ENCODE measurements at regions not wholly inside any gene's neighbourhood (a gene's known extent, or its start where the extent isn't known, plus 50 kb on each side); places are given as distances from the start of the nearest gene placed in this dataset.

DNA sequence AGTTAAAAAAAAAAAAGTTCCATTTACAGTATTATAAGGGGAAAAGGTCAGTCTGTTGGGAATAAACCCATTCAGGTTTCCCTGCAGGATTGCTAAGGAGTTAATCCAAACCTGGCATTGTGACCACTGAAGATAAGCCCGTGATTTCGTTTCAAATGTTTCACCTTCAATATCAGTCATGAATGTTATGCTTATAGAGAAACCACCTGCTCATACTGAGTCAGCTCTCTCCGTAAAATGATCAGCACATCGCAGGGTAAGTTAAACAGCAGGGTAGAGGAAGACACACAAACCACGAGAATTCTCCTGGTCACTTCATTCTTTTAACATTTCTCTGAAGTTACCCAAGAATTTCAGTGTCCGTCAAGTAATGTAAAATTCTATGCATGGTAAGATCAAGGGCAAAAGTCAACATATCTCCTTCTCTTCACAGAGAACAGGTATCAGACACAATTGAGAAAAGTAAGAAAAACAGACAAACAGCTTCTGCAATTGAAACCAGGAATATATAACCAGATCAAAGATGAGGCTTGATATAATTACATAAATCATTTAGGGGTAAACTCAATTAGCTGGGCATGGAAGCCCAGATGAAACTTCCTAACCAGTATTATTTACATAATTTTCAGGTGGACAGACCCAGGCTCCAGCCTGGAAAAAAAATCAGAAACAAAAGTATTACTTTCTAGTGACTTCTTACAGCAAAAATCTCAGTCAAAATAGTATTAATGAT, 67.6 kb upstream of the ARHGEF3 start:
- Mint-ChIP-seq H3K9me3 (no peaks in the 10 kb centered on the region), H3K4me1 (ENCODE audit: low read depth) (peaks cover 65% of the 10 kb centered on the region), H3K27me3 (ENCODE audit: low read depth) (no peaks in the 10 kb centered on the region), H3K4me3 (peak overlapping the region; percentile 63), H3K36me3 (ENCODE audit: low read depth) (peaks cover 2% of the 10 kb centered on the region), H3K27ac (peak overlapping the region; percentile 54)
- intact Hi-C loops (cut with micrococcal nuclease), result loop anchor here (1.0 kb wide), 1 partner anchor 9 kb away; no protein-coding TSS in a partner anchor
- CTCF ChIA-PET, result interaction anchor here (1.0 to 1.1 kb wide), 3 partner anchors 9 to 21 kb away, joined by 3 to 5 read pairs (median 4); no protein-coding TSS in a partner anchor
- DNase-seq, result no peak

DNA sequence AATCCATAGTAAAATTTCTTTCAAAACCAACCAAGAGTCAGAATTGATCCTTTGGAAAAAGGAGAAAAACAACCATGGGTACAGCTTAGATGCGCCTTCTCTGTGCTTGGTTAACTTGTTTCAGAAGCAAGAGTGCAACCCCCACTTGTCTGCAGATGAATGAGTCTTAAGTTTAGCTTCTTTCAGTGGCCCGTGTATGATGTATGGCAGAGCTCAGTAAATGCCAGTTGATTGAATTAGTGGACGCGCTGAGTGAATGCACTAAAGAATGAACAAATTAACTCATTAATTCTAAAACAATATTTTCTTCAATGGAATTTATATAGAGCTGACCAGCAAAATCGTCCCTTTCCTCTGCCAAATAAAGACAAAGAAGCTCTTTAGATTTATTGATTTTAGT, 67.0 kb upstream of the ARHGEF3 start:
- H3K4me1 Mint-ChIP-seq (ENCODE audit: low read depth), result peaks cover 65% of the 10 kb centered on the region
- H3K9me3 Mint-ChIP-seq, result no peaks in the 10 kb centered on the region
- no peak overlapping the region for H3K27ac Mint-ChIP-seq
- H3K4me3 Mint-ChIP-seq, result no peak overlapping the region
- no peak for DNase-seq
- no peaks in the 10 kb centered on the region for H3K27me3 Mint-ChIP-seq (ENCODE audit: low read depth)
- H3K36me3 Mint-ChIP-seq (ENCODE audit: low read depth), result peaks cover 2% of the 10 kb centered on the region
- CTCF ChIA-PET, result interaction anchor here (0.5 to 1.1 kb wide), 4 partner anchors 10 to 67 kb away, joined by 3 to 5 read pairs (median 4); partner anchors contain the start of gene ARHGEF3
- intact Hi-C loops (cut with micrococcal nuclease), result loop anchor here (1.0 kb wide), 1 partner anchor 10 kb away; no protein-coding TSS in a partner anchor

DNA sequence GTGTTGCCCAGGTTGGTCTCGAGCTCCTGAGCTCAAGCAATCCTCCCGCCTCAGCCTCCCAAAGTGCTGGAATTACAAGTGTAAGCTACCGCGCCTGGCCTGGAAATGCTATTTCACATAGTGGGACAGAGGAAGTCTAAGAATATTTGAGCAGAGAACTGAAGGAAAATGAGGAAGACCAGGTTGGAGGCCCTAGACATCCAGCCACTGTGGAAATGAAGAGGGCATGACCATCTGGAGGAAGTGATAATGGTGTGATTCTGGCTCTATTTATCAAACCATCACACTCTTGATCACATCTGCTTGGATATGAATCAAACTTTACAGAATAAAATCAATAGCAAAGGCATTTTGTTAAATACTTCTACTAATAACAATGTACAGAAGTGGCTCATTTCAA, 65.9 kb upstream of the ARHGEF3 start:
- no peaks in the 10 kb centered on the region for H3K36me3 Mint-ChIP-seq (ENCODE audit: low read depth)
- intact Hi-C loops (cut with micrococcal nuclease), result no loop called here
- H3K9me3 Mint-ChIP-seq, result no peaks in the 10 kb centered on the region
- no peaks in the 10 kb centered on the region for H3K27me3 Mint-ChIP-seq (ENCODE audit: low read depth)
- DNase-seq, result no peak
- no peak overlapping the region for H3K4me3 Mint-ChIP-seq
- CTCF ChIA-PET, result interaction anchor here (0.5 to 0.7 kb wide), 2 partner anchors 9 to 62 kb away, joined by 4 read pairs; no protein-coding TSS in a partner anchor
- H3K4me1 Mint-ChIP-seq (ENCODE audit: low read depth), result peaks cover 70% of the 10 kb centered on the region
- H3K27ac Mint-ChIP-seq, result no peak overlapping the region

DNA sequence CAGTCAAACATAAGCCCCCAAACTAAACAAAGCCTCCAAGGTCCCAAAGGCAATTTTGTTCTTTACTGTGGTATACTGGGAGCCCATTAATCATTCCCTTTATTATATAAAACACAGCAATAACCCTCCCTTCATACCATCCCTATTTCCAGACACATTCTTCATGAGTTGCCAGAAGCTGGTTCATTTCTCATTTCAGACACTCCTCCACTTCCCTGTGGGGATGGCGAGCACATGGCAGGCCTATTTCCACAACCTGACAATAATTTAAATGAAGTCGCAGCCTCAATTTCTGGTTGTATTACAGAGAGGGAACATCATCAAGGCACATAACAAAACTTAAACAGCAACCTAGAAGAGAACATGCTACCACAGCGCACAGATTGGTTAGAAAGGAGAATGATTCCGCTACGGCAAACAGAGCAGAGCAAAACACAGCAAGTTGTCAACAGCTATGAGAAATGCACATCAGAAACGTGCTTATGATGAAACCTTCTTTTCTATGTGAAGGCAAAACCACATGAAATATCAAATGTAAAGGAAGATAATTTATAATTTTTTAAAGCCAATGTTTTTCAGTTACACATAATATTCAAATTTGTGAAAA, 63.3 kb upstream of the ARHGEF3 start:
- H3K4me3 Mint-ChIP-seq, result no peak overlapping the region

DNA sequence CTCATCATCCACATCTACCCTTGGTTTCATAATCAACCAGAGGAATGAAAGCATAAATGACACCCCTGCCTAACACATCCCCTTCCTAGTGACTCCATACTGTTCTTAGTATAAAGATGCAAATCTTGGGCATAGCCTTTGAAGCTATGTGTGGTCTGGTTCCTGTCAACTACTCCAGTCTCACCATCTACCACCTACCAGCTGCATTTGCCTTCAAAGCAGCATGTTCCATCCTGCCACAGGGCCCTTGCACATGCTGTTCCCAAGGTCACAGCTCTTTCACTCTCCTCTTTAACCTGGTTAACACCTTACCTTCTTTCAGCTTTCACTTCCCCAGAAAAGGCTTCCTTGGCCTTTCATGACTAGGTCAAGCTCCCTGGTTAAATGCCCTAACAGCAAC, 62.3 kb upstream of the ARHGEF3 start:
- Mint-ChIP-seq H3K27me3 (ENCODE audit: low read depth) (no peaks in the 10 kb centered on the region), H3K27ac (peak overlapping the region; percentile 76), H3K4me1 (ENCODE audit: low read depth) (peaks cover 77% of the 10 kb centered on the region), H3K36me3 (ENCODE audit: low read depth) (no peaks in the 10 kb centered on the region), H3K4me3 (no peak overlapping the region), H3K9me3 (no peaks in the 10 kb centered on the region)
- CTCF ChIA-PET, result interaction anchor here (0.7 to 2.1 kb wide), 11 partner anchors 14 to 162 kb away, joined by 3 to 7 read pairs (median 3); partner anchors contain the start of gene ARHGEF3
- intact Hi-C loops (cut with micrococcal nuclease), result loop anchor here (1.0 kb wide), 6 partner anchors 14 to 111 kb away; no protein-coding TSS in a partner anchor
- DNase-seq, result peak; percentile 86

More for the DNA sequence above, 63.3 kb upstream of the ARHGEF3 start:
- H3K36me3 Mint-ChIP-seq (ENCODE audit: low read depth), result no peaks in the 10 kb centered on the region
- DNase-seq, result no peak
- H3K27ac Mint-ChIP-seq, result peak overlapping the region; percentile 56
- no peaks in the 10 kb centered on the region for H3K27me3 Mint-ChIP-seq (ENCODE audit: low read depth)
- H3K9me3 Mint-ChIP-seq, result no peaks in the 10 kb centered on the region
- H3K4me1 Mint-ChIP-seq (ENCODE audit: low read depth), result peaks cover 84% of the 10 kb centered on the region
- CTCF ChIA-PET, result interaction anchor here (1.1 to 2.1 kb wide), 5 partner anchors 13 to 163 kb away, joined by 3 to 7 read pairs (median 4); no protein-coding TSS in a partner anchor
- intact Hi-C loops (cut with micrococcal nuclease), result loop anchor here (1.0 kb wide), 6 partner anchors 13 to 112 kb away; no protein-coding TSS in a partner anchor

DNA sequence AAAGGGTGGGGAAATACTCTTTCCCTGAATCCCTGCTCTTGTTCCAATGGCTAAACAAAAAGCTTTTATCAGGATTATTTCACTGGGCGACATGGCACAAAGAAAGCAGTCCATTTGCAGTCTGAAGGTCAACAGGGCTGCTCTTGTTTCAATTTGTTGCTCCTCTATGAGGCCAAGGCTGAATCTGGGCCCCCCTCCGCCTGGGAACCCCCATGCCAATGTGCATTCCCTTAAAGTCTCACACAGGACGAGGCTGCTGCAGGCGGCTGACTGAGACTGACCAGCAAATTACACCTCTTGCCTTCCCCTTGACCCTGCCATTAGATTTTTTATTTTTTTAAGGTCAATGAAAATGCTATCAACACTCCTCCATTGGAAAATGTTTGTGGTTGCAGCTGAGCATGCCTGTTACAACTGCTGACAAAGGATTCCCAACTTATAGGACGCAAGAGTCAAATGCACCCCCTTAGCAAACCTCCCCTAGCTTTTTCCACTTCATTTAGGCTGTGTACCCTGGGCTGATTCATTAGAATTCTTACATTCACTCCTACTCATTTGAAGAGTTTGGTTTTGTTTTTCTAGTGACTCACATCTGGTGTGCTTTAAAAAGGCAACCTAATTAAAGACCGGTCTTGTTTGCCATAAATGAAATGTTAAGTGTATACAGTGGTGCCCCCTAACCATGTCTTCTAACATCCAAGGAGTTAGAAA, 60.8 kb upstream of the ARHGEF3 start:
- Mint-ChIP-seq H3K27me3 (ENCODE audit: low read depth) (no peaks in the 10 kb centered on the region), H3K36me3 (ENCODE audit: low read depth) (no peaks in the 10 kb centered on the region)
- CTCF ChIA-PET, result interaction anchor here (1.1 to 2.1 kb wide), 4 partner anchors 23 to 62 kb away, joined by 3 to 6 read pairs (median 4); no protein-coding TSS in a partner anchor

DNA sequence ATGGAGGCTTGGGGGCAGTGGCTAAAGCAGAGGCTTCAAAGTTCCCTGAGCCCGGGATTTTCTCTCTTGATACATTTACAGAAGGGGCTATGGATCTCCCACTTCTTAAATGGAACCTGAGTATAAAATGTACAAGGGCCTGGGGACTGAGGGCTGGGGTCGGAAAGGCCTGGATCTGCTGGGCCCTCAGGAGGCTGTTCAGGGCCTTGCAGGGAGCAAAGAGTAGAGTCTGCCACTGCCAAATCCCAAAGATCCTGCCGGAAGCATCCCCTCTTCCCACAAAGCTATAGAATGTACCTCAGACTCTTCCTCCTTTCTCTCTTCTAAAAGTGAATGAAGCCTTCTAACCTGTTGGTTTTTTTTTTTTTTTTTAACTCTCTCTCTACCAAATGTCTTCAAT, 59.8 kb upstream of the ARHGEF3 start:
- Mint-ChIP-seq H3K9me3 (no peaks in the 10 kb centered on the region), H3K27ac (no peak overlapping the region), H3K27me3 (ENCODE audit: low read depth) (no peaks in the 10 kb centered on the region), H3K4me1 (ENCODE audit: low read depth) (peaks cover 73% of the 10 kb centered on the region), H3K36me3 (ENCODE audit: low read depth) (no peaks in the 10 kb centered on the region), H3K4me3 (no peak overlapping the region)
- CTCF ChIA-PET, result interaction anchor here (0.6 to 2.1 kb wide), 6 partner anchors 22 to 127 kb away, joined by 3 to 10 read pairs (median 3); partner anchors contain the start of gene ARHGEF3
- no peak for DNase-seq
- intact Hi-C loops (cut with micrococcal nuclease), result no loop called here

More for the DNA sequence above, 60.8 kb upstream of the ARHGEF3 start:
- Mint-ChIP-seq H3K4me1 (ENCODE audit: low read depth) (peaks cover 73% of the 10 kb centered on the region), H3K4me3 (no peak overlapping the region), H3K9me3 (no peaks in the 10 kb centered on the region), H3K27ac (peak overlapping the region; percentile 76)
- intact Hi-C loops (cut with micrococcal nuclease), result loop anchor here (1.0 kb wide), 3 partner anchors 72 to 118 kb away; no protein-coding TSS in a partner anchor
- DNase-seq, result peak; percentile 46

DNA sequence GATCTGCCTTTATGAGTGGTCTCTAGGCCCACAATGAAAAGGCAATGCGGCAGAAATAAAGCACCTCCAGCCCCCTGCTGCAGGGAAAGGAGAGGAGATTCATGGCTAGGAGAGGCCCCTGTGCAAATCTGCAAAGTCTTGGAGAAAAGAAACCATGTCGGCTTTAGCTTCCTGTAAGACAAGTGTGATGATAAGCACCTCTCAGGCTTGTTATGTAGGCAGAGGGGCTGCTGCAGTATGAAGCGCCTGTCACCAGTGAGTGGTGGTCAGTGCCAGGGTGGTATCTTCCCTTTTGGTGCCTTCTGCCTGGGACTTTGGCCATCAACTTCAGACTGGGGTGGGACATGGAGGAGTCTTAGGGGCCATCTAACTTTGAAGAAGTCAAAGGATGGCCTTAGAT, 59.2 kb upstream of the ARHGEF3 start:
- Mint-ChIP-seq H3K4me1 (ENCODE audit: low read depth) (peaks cover 73% of the 10 kb centered on the region), H3K9me3 (no peaks in the 10 kb centered on the region), H3K27me3 (ENCODE audit: low read depth) (no peaks in the 10 kb centered on the region), H3K27ac (no peak overlapping the region), H3K4me3 (no peak overlapping the region), H3K36me3 (ENCODE audit: low read depth) (no peaks in the 10 kb centered on the region)
- CTCF ChIA-PET, result interaction anchor here (0.6 to 2.1 kb wide), 5 partner anchors 31 to 128 kb away, joined by 3 to 10 read pairs (median 3); no protein-coding TSS in a partner anchor
- DNase-seq, result no peak
- intact Hi-C loops (cut with micrococcal nuclease), result no loop called here

DNA sequence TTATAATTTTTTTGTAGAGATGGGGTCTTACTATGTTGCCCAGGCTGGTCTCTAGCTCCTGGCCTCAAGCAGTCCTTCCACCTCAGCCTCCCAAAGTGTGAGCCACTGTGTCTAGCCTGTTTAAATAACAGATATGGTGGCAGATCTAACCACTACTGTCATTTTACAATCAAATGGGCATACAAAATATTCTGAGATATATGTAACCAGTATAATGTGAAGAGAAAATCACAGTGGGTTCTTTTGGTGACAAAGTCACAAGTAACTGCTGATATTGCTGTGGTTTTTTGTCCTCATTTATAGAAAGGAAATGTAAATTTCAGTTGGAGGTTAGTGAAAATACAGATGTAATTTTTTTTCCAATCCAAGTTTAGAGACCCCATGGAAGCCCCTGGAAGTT, 58.6 kb upstream of the ARHGEF3 start:
- H3K4me3 Mint-ChIP-seq, result no peak overlapping the region
- no peak for DNase-seq
- H3K27ac Mint-ChIP-seq, result no peak overlapping the region
- H3K9me3 Mint-ChIP-seq, result no peaks in the 10 kb centered on the region
- no peaks in the 10 kb centered on the region for H3K36me3 Mint-ChIP-seq (ENCODE audit: low read depth)
- intact Hi-C loops (cut with micrococcal nuclease), result no loop called here
- H3K4me1 Mint-ChIP-seq (ENCODE audit: low read depth), result peaks cover 72% of the 10 kb centered on the region
- no peaks in the 10 kb centered on the region for H3K27me3 Mint-ChIP-seq (ENCODE audit: low read depth)
- CTCF ChIA-PET, result interaction anchor here (0.7 to 2.1 kb wide), 5 partner anchors 18 to 129 kb away, joined by 3 to 10 read pairs (median 3); no protein-coding TSS in a partner anchor

DNA sequence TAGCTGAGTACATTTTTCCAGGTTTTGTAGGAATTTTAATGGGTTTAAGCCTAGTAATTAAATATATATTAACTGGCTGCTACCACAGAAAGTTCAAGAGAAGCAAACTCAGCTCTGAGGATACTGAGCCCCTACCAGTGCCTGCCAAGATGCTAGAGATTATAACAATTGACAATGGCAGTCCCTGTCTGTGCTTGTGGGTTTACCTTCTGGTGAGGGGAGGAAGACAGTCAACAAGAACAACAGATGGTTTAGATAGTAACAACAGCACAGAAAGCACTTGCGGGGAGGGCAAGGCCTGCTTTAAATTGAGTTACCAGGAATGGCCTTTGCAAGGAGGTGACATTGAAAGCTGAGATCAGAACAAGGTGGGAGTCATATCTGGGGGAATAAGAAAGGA, 56.6 kb upstream of the ARHGEF3 start:
- no peak for DNase-seq
- Mint-ChIP-seq H3K36me3 (ENCODE audit: low read depth) (no peaks in the 10 kb centered on the region), H3K4me1 (ENCODE audit: low read depth) (peaks cover 56% of the 10 kb centered on the region), H3K9me3 (no peaks in the 10 kb centered on the region), H3K4me3 (no peak overlapping the region), H3K27ac (no peak overlapping the region), H3K27me3 (ENCODE audit: low read depth) (no peaks in the 10 kb centered on the region)
- intact Hi-C loops (cut with micrococcal nuclease), result no loop called here
- CTCF ChIA-PET, result interaction anchor here (0.6 to 1.0 kb wide), 2 partner anchors 29 to 35 kb away, joined by 3 read pairs; no protein-coding TSS in a partner anchor

DNA sequence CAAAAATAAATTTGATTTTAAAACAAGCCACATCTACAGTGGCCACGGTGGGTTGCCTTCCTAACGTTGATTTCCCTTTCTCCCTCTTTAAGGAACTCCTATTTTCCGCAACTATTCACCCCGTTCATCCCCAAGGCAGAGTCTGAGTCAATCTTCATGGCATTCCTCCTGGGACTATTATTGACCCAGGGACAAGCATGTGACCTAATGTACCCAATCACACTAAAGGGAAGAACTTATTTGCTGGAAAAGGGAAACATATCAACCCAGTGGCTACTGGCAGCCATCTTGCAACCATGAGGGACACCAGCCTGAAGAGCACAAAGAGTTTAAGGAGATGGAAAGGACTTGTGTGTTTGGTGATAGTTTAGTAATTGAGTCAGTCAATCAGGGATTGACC, 55.4 kb upstream of the ARHGEF3 start:
- CTCF ChIA-PET, result interaction anchor here (0.7 to 1.3 kb wide), 7 partner anchors 26 to 162 kb away, joined by 3 to 7 read pairs (median 3); no protein-coding TSS in a partner anchor

More for the DNA sequence above, 55.4 kb upstream of the ARHGEF3 start:
- H3K9me3 Mint-ChIP-seq, result no peaks in the 10 kb centered on the region
- H3K27me3 Mint-ChIP-seq (ENCODE audit: low read depth), result no peaks in the 10 kb centered on the region
- H3K36me3 Mint-ChIP-seq (ENCODE audit: low read depth), result no peaks in the 10 kb centered on the region
- H3K4me1 Mint-ChIP-seq (ENCODE audit: low read depth), result peaks cover 52% of the 10 kb centered on the region
- no peak overlapping the region for H3K4me3 Mint-ChIP-seq
- intact Hi-C loops (cut with micrococcal nuclease), result loop anchor here (2.0 kb wide), 1 partner anchor 154 kb away; no protein-coding TSS in a partner anchor
- no peak overlapping the region for H3K27ac Mint-ChIP-seq
- DNase-seq, result no peak

Measured in activated naive CD4-positive, alpha-beta T cell treated with anti-CD3 and anti-CD28 coated beads for 36 hours (primary cell).